GM12878 (cell line): ENCODE measurements at regions not wholly inside any gene's neighbourhood (a gene's known extent, or its start where the extent isn't known, plus 50 kb on each side); places are given as distances from the start of the nearest gene placed in this dataset.

ENCODE experiments used
- EGR1 ChIP-seq, 2 experiments: IDR thresholded peaks; 1 replicate in 1 of 2; 2 replicates in 1 of 2; pipeline ENCODE4 v1.6.1; 2011 to 2012; ENCODE audit warnings: low read depth in 2 of 2, low read length in 2 of 2, borderline replicate concordance in 1 of 2, mild to moderate bottlenecking in 1 of 2, moderate library complexity in 1 of 2
- JUND ChIP-seq: IDR thresholded peaks from 2 replicates; pipeline ENCODE4 v1.6.1; 2012; ENCODE audit warnings: low read depth, mild to moderate bottlenecking, low read length, improper control_type of control experiment, moderate library complexity
- MLLT1 ChIP-seq: fragments of 450-650 bp; IDR thresholded peaks from 2 replicates; pipeline ENCODE4 v1.6.1; 2016; ENCODE audit warnings: mild to moderate bottlenecking
- NFYB ChIP-seq: IDR thresholded peaks from 2 replicates; pipeline ENCODE4 v1.6.1; 2011; ENCODE audit warnings: low read depth, mild to moderate bottlenecking, low read length, improper control_type of control experiment, moderate library complexity; ENCODE audit not compliant: insufficient read depth
- RBBP5 ChIP-seq: fragments of 200-600 bp; sonication (generic); conservative IDR thresholded peaks from 2 replicates; pipeline ENCODE4 v1.6.1; 2016
- SREBF2 ChIP-seq: IDR thresholded peaks from 2 replicates; pipeline ENCODE4 v1.6.1; 2012; ENCODE audit warnings: mild to moderate bottlenecking, low read length
- TBL1XR1 ChIP-seq: IDR thresholded peaks from 2 replicates; pipeline ENCODE4 v1.6.1; 2012; ENCODE audit warnings: low read depth, low read length, improper control_type of control experiment
- USF2 ChIP-seq: IDR thresholded peaks from 2 replicates; pipeline ENCODE4 v1.6.1; 2011; ENCODE audit warnings: low read depth, low read length, improper control_type of control experiment, borderline replicate concordance
- TF ChIP-seq, protein P1 (sequence below), 3 experiments: IDR thresholded peaks in 2 of 3; conservative IDR thresholded peaks in 1 of 3; 2 replicates each; pipeline ENCODE4 v1.5.1; 2011; ENCODE audit warnings: low read depth in 3 of 3, low read length in 3 of 3, mild to moderate bottlenecking in 3 of 3, control low read depth in 2 of 3, moderate library complexity in 2 of 3, inconsistent platforms in 1 of 3, mixed read lengths in 1 of 3; ENCODE audit not compliant: control insufficient read depth in 2 of 3, insufficient read depth in 1 of 3; ENCODE audit errors: extremely low read depth in 1 of 3

GRCh38 chr13:55816976-55817601 is 1323.6 kb upstream of the PRR20A start:
- TF ChIP-seq MLLT1 (no peak), TBL1XR1 (no peak), EGR1 (IDR thresholded peaks at IDR 0.05; ENCODE audit: borderline replicate concordance in 1 of 2, low read depth in 2 of 2, low read length in 2 of 2) (no peak), NFYB (no peak), SREBF2 (no peak), USF2 (no peak), JUND (no peak), RBBP5 (no peak)
- TF ChIP-seq, protein P1, sequence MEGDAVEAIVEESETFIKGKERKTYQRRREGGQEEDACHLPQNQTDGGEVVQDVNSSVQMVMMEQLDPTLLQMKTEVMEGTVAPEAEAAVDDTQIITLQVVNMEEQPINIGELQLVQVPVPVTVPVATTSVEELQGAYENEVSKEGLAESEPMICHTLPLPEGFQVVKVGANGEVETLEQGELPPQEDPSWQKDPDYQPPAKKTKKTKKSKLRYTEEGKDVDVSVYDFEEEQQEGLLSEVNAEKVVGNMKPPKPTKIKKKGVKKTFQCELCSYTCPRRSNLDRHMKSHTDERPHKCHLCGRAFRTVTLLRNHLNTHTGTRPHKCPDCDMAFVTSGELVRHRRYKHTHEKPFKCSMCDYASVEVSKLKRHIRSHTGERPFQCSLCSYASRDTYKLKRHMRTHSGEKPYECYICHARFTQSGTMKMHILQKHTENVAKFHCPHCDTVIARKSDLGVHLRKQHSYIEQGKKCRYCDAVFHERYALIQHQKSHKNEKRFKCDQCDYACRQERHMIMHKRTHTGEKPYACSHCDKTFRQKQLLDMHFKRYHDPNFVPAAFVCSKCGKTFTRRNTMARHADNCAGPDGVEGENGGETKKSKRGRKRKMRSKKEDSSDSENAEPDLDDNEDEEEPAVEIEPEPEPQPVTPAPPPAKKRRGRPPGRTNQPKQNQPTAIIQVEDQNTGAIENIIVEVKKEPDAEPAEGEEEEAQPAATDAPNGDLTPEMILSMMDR (IDR thresholded peaks at IDR 0.05 in 2 of 3, conservative IDR thresholded peaks at IDR 0.05 in 1 of 3; ENCODE audit: control insufficient read depth in 2 of 3, extremely low read depth in 1 of 3, insufficient read depth in 1 of 3, low read depth in 3 of 3, low read length in 3 of 3): no peak
